Testis (tissue), 2 donors: ENCODE measurements at regions not wholly inside any gene's neighbourhood (a gene's known extent, or its start where the extent isn't known, plus 50 kb on each side); places are given as distances from the start of the nearest gene placed in this dataset.

ENCODE experiments used
- DNase-seq: peaks from one replicate; pipeline ENCODE4 v3.0.0-alpha.2; 2019
- H3K27ac ChIP-seq, 2 donors: fragments of 200-600 bp; sonication (generic); one replicate each; pipeline ENCODE4 v1.5.1; 2019
- H3K27me3 ChIP-seq: fragments of 200-600 bp; sonication (generic); one replicate; pipeline ENCODE4 v1.5.1; 2019
- H3K36me3 ChIP-seq: fragments of 200-600 bp; sonication (generic); one replicate; pipeline ENCODE4 v1.5.1; 2017; ENCODE audit warnings: low read depth; ENCODE audit errors: missing control alignments
- H3K4me1 ChIP-seq: fragments of 200-600 bp; sonication (generic); one replicate; pipeline ENCODE4 v1.5.1; 2019
- H3K4me3 ChIP-seq, 2 donors: fragments of 200-600 bp; sonication (generic); one replicate each; pipeline ENCODE4 v1.5.1; 2017 to 2019
- H3K9me3 ChIP-seq: fragments of 200-600 bp; sonication (generic); one replicate; pipeline ENCODE4 v1.5.1; 2017
- CTCF ChIP-seq, 3 experiments: fragments of 450-650 bp in 2 of 3; fragments of 200-600 bp in 1 of 3; sonication (generic) in 1 of 3; IDR thresholded peaks; one replicate each; pipeline ENCODE4 v1.5.1; 2016 to 2019; ENCODE audit warnings: antibody characterized with exemption in 3 of 3, mild to moderate bottlenecking in 2 of 3, moderate library complexity in 1 of 3
- POLR2A ChIP-seq: fragments of 450-650 bp; IDR thresholded peaks from one replicate; pipeline ENCODE4 v1.6.1; 2017; ENCODE audit warnings: antibody characterized with exemption, mild to moderate bottlenecking, moderate library complexity
- WGBS, 2 donors: methylation state at CpG; one replicate each; pipeline ENCODE4 v1.1.5; 2018; 5-methylcytosine and 5-hydroxymethylcytosine counted together
- intact Hi-C: fragments of 100-400 bp; cut with DNase I; formaldehyde crosslinking; loops from one replicate; pipeline ENCODE4 v1.15.1; 2023; ENCODE audit warnings: low total_unique reads

GRCh38 chr10:31130406-31130805, 98.7 kb upstream of the ZNF438 start:
- H3K9me3 ChIP-seq, result no peaks in the 10 kb centered on the region
- TF ChIP-seq POLR2A (no peak), CTCF (IDR thresholded peaks at IDR 0.05) (no peak)
- no peaks in the 10 kb centered on the region for H3K27me3 ChIP-seq
- no peak for DNase-seq
- WGBS, 2 donors, result 67 to 82% methylated on average over 1 of the region's 1 CpG
- no peak overlapping the region for H3K4me3 ChIP-seq
- intact Hi-C loops, result no loop called here
- no peaks in the 10 kb centered on the region for H3K36me3 ChIP-seq
- no peak overlapping the region for H3K27ac ChIP-seq
- peaks cover 6% of the 10 kb centered on the region for H3K4me1 ChIP-seq

- intact Hi-C loops, result no loop called here
- no peaks in the 10 kb centered on the region for H3K9me3 ChIP-seq
- WGBS, 2 donors, result 88 to 91% methylated on average over 2 of the region's 2 CpGs
- no peaks in the 10 kb centered on the region for H3K27me3 ChIP-seq
- no peak overlapping the region for H3K27ac ChIP-seq
- TF ChIP-seq POLR2A (no peak), CTCF (IDR thresholded peaks at IDR 0.05) (no peak)
- H3K36me3 ChIP-seq, result no peaks in the 10 kb centered on the region
- no peak overlapping the region for H3K4me3 ChIP-seq
- DNase-seq, result no peak
- H3K4me1 ChIP-seq, result peaks cover 6% of the 10 kb centered on the region
Observed at GRCh38 chr10:31131251-31131650, 99.6 kb upstream of the ZNF438 start.

GRCh38 chr10:31132681-31133244, 101.1 kb upstream of the ZNF438 start:
- TF ChIP-seq CTCF (IDR thresholded peaks at IDR 0.05), result no peak
- TF ChIP-seq POLR2A, result no peak
- H3K27ac ChIP-seq, result peak overlapping the region in 1 of 2 donors; percentile 83
- DNase-seq, result no peak

GRCh38 chr10:31133251-31133791, 101.7 kb upstream of the ZNF438 start:
- H3K4me1 ChIP-seq, result peaks cover 6% of the 10 kb centered on the region
- no peaks in the 10 kb centered on the region for H3K9me3 ChIP-seq
- H3K27me3 ChIP-seq, result no peaks in the 10 kb centered on the region
- DNase-seq, result no peak
- TF ChIP-seq POLR2A, result no peak
- no peak for TF ChIP-seq CTCF (IDR thresholded peaks at IDR 0.05)
- peak overlapping the region; percentile 45 to 46 for H3K4me3 ChIP-seq
- peak overlapping the region in 1 of 2 donors; percentile 83 for H3K27ac ChIP-seq
- intact Hi-C loops, result no loop called here
- WGBS, 2 donors, result 36 to 46% methylated on average over 10 to 12 of the region's 17 CpGs
- H3K36me3 ChIP-seq, result no peaks in the 10 kb centered on the region

More at GRCh38 chr10:31132681-31133244, 101.1 kb upstream of the ZNF438 start:
- Histone ChIP-seq H3K27me3 (no peaks in the 10 kb centered on the region), H3K9me3 (no peaks in the 10 kb centered on the region), H3K36me3 (no peaks in the 10 kb centered on the region), H3K4me1 (peaks cover 6% of the 10 kb centered on the region), H3K4me3 (no peak overlapping the region)
- 73 to 86% methylated on average over 6 of the region's 6 CpGs for WGBS, 2 donors
- intact Hi-C loops, result no loop called here

- WGBS, 2 donors, result 1 to 8% methylated on average over 8 to 27 of the region's 37 CpGs
- Histone ChIP-seq H3K4me1 (peaks cover 6% of the 10 kb centered on the region), H3K27ac (peak overlapping the region; percentile 69 to 83), H3K4me3 (peak overlapping the region; percentile 45 to 46), H3K9me3 (no peaks in the 10 kb centered on the region), H3K36me3 (no peaks in the 10 kb centered on the region), H3K27me3 (no peaks in the 10 kb centered on the region)
- intact Hi-C loops, result no loop called here
- DNase-seq, result peak; percentile 85
- no peak for TF ChIP-seq POLR2A
Observed at GRCh38 chr10:31133792-31134310, 102.2 kb upstream of the ZNF438 start.
